ENCODE measurements at regions not wholly inside any gene's neighbourhood (a gene's known extent, or its start where the extent isn't known, plus 50 kb on each side); places are given as distances from the start of the nearest gene placed in this dataset.
"Not testable (repeated sequence)": the region's sequence is repeated elsewhere in the genome, so short reads cannot be mapped to it uniquely, and the experiment has no call there.

- DNase-seq (ENCODE audit: low read depth in 2 of 2) = no peak
Observed at GRCh38 chr20:63145156-63145555, 70.8 kb downstream of the YTHDF1 start.

DNA sequence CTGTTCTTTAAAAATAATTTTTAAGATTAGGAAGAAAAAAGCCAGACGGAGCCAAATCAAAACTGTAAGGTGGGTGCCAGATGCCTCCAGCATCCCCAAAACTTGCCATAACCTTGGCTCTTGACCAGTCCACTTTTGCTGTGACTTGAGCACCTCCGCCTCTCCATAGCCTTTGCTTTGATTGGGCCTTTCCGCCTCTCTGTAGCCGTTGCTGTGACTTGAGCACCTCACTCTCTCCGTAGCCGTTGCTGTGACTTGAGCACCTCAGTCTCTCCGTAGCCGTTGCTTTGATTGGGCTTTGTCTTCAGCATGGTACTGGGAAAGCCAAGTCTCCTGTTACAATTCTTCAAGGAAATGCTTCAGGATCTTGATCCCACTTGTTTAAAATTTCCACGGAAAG, 73.0 kb downstream of the YTHDF1 start:
- DNase-seq (ENCODE audit: low read depth in 2 of 2) = no peak

DNA sequence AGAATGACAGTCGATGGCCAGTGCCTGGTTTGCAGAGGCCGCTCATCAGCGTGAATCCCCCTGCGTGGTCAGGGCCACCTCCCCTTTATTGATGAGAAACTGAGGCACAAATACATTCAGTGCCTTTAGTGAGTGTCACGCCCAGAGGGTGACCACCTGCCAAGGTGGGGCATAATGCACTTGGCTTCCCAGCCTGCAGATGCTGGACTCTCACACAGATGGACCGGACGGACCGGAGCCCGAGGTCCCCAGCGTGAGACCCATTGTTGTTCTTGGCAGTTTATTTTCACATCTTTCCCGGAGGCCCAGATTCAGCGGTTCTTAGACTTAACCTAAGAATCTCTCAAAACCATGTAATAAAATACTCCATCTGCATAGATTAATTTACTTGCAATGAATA, 74.4 kb downstream of the YTHDF1 start:
- no peak for DNase-seq (ENCODE audit: low read depth in 2 of 2)

GRCh38 chr20:63140514-63141433, 75.2 kb downstream of the YTHDF1 start:
- no peak for DNase-seq (ENCODE audit: low read depth in 2 of 2)

GRCh38 chr20:63139837-63140236, 76.1 kb downstream of the YTHDF1 start:
- no peak for DNase-seq (ENCODE audit: low read depth in 2 of 2)

- no peak for DNase-seq (ENCODE audit: low read depth in 2 of 2)
Observed at GRCh38 chr20:63139356-63139755, 76.6 kb downstream of the YTHDF1 start.

GRCh38 chr20:63138855-63139341, 77.0 kb downstream of the YTHDF1 start:
- DNase-seq (ENCODE audit: low read depth in 2 of 2) = no peak

GRCh38 chr20:63137851-63138415, 78.0 kb downstream of the YTHDF1 start:
- no peak for DNase-seq (ENCODE audit: low read depth in 2 of 2)

DNA sequence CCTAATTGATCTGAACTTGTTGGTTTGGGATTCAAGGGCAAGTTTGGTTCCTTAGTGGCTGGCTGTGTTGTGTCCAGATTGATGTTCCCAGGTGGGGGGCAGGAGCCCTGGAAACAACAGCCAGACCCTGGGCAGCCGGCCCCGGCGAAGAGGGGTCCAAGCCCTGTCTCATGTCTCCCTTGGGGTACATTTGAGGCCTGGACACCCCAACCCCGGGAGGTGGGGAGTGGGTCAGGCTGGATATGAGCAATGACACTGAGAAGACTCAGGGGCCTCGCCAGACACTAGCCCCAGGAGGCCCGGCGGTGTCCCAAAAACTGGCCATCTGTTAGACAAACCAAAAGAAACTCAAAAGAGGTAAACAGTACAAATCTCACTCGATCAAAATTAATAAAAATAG, 79.6 kb downstream of the YTHDF1 start:
- no peak for DNase-seq (ENCODE audit: low read depth in 2 of 2)

- no peak for DNase-seq (ENCODE audit: low read depth in 2 of 2)
Observed at GRCh38 chr20:63135411-63135810, 80.5 kb downstream of the YTHDF1 start.

- DNase-seq (ENCODE audit: low read depth in 2 of 2) = not testable (repeated sequence)
Observed at GRCh38 chr20:63134711-63135361, 81.1 kb downstream of the YTHDF1 start.

GRCh38 chr20:63134201-63134612, 81.7 kb downstream of the YTHDF1 start:
- DNase-seq (ENCODE audit: low read depth in 2 of 2) = no peak

GRCh38 chr20:63133481-63134091, 82.3 kb downstream of the YTHDF1 start:
- DNase-seq (ENCODE audit: low read depth in 2 of 2) = no peak

GRCh38 chr20:63132715-63133471, 83.0 kb downstream of the YTHDF1 start:
- no peak for DNase-seq (ENCODE audit: low read depth in 2 of 2)

DNA sequence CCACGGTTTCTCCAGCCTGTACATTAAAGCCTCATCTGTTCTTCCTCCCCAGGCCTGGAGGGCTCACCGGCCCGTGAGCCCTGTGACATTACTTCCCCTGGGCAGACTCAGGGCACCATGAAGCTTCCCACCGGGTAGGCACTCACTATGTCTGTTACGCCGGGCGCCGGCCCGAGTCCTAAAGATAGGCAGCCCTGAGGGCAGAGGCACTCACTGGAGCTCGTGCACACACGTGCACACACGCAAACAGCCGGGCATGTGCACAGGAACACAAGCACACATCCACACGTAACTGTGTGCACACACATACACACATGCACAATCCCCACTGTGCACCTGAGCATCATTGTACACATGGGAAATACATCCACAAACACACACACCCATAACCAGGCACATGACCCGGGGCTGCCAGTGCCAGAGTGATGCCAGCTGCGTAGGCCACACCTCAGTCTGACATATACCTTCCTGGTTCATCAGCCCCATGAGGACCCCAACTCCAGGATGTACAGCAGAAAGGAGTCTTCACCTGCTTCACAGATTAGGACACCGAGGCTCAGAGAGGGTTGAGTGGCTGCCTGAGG, 83.7 kb downstream of the YTHDF1 start:
- DNase-seq (ENCODE audit: low read depth in 2 of 2) = no peak

DNA sequence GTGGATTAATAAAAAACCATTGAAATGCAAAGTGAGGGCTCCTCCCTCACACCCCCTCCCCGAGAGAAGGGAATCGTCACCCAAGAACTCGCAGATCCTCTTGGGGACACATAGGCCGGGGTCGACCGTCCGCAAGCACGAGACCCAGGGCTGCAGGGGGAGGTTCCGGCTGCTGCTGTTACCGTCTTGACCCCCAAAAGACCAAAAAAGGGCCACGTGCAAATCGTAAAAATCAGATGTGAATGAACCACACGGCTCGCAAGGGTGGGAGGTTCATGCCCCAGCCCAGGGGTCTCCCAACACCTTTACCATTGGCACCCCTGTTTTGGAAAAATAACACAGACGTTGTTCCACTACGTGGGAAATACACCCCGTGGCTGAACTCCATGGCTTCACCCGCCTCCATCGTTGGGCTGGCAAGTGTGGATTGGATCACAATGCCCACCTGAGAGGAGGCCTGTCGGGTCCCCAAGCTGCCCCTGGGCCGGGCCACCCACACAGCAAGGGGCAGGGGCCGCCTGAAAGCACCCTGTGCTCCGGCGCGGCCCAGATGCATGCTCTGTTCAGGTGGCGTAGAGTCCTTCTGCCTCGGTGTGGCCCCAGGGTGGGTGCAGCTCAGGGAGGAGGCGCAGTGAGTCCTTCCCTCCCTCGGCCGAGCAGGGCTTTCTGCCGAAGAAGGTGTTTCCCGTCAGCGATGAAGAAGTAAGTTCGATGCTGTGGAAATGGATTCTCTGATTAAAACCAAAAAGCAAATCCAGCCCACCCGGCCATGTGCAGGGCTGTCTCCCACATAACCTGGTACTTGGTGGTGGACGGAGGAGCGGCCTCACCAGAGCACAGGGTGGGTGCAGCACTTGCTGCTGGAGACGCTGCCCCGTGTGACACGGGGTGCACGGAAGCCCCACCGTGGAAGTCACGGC, 85.0 kb downstream of the YTHDF1 start:
- no peak for DNase-seq (ENCODE audit: low read depth in 2 of 2)

- DNase-seq (ENCODE audit: low read depth in 2 of 2) = no peak
Observed at GRCh38 chr20:63129991-63130657, 85.8 kb downstream of the YTHDF1 start.

DNA sequence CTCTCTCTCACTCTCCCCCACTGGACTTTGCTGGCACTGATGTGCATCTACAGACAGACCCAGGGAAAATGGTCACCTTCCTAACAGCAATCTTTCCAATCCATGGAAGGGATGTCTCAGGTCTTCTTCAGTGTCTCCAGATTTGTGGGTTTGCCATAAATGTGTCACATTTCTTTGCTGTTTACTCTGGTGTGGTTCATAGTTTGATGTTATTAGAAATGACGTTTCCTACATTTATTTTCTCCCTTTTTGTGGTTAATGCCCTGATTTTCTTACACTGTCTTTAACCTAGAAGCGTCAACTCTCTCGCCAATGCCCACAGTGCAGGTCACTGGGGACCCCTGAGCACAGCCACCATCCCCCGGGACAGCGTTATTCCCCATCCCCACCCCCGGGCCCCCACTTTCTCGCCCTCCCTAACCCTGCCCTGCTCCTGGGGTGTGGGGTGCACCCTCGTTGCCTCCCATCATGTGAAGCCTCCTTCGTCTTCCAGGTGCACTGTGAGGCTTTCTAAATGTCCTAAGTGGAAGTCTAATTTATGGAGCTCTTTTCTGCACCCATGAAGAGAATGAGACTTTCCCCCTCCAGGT, 86.5 kb downstream of the YTHDF1 start:
- no peak for DNase-seq (ENCODE audit: low read depth in 2 of 2)

DNA sequence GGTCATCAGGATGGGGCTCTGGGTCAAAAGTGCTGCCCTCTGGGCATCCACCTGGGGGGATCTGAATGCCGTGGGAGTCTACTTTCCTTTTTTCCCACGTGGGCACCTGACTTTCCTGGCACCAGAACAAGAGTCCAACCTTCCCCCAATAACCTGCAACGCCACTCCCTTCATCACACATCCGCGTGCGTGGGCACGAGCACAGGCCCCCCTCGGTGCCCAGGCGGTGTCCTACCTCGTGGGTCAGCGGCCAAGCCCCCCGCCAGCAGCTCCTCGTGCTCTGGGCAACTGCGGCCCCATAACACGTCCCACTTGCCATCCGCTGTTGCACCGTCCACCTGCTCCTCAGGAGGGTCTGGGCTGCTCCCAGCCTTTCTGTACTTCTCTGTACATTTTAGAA, 87.0 kb downstream of the YTHDF1 start:
- no peak for DNase-seq (ENCODE audit: low read depth in 2 of 2)

All from stimulated activated CD8-positive, alpha-beta memory T cell treated with anti-CD3 and anti-CD28 coated beads, Interleukin-15, amount 100 ng/mL, for 48 hours (primary cell).